ENCODE measurements at regions not wholly inside any gene's neighbourhood (a gene's known extent, or its start where the extent isn't known, plus 50 kb on each side); places are given as distances from the start of the nearest gene placed in this dataset.

DNA sequence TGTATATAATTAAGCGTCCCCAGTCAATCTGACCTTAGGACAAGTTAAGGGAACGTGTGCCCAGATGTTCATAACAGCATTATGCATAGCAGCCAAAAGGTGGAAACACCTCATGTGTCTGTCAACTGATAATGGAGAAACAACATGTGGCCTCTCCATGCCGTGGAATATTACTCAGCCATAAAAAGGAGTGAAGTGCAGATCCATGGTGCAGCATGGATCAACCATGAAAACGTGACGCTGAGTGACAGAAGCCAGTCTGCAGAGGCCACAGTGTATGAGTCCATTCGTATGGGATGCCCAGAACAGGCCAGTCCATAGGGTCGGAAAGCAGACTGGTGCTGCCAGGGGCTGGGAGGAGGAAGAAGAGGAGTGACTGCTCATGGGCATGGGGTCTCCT, 161.0 kb upstream of the CIBAR2 start:
- no peak for TF ChIP-seq POLR2AphosphoS5 (IDR thresholded peaks at IDR 0.05; ENCODE audit: low read depth, low read length)
- TF ChIP-seq, protein P1, sequence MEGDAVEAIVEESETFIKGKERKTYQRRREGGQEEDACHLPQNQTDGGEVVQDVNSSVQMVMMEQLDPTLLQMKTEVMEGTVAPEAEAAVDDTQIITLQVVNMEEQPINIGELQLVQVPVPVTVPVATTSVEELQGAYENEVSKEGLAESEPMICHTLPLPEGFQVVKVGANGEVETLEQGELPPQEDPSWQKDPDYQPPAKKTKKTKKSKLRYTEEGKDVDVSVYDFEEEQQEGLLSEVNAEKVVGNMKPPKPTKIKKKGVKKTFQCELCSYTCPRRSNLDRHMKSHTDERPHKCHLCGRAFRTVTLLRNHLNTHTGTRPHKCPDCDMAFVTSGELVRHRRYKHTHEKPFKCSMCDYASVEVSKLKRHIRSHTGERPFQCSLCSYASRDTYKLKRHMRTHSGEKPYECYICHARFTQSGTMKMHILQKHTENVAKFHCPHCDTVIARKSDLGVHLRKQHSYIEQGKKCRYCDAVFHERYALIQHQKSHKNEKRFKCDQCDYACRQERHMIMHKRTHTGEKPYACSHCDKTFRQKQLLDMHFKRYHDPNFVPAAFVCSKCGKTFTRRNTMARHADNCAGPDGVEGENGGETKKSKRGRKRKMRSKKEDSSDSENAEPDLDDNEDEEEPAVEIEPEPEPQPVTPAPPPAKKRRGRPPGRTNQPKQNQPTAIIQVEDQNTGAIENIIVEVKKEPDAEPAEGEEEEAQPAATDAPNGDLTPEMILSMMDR (IDR thresholded peaks at IDR 0.05) = no peak
